Mesodermal cell (in vitro differentiated cells): ENCODE measurements at regions not wholly inside any gene's neighbourhood (a gene's known extent, or its start where the extent isn't known, plus 50 kb on each side); places are given as distances from the start of the nearest gene placed in this dataset.

Experiments
- H3K27ac ChIP-seq: 2 replicates; pipeline ENCODE4 v1.7.0; 2013; ENCODE audit warnings: mild to moderate bottlenecking, low read depth, low read length, moderate library complexity; ENCODE audit not compliant: severe bottlenecking
- H3K36me3 ChIP-seq: 2 replicates; pipeline ENCODE4 v1.7.1; 2013; ENCODE audit warnings: mild to moderate bottlenecking, low read length, moderate library complexity; ENCODE audit not compliant: control insufficient read depth, insufficient read depth
- H3K4me1 ChIP-seq: one replicate; pipeline ENCODE4 v1.7.1; 2013; ENCODE audit warnings: mild to moderate bottlenecking, low read length; ENCODE audit not compliant: insufficient read depth, control insufficient read depth, poor library complexity, severe bottlenecking
- H3K4me3 ChIP-seq: 2 replicates; pipeline ENCODE4 v1.7.0; 2013; ENCODE audit warnings: low read length, control low read depth, mild to moderate bottlenecking; ENCODE audit not compliant: insufficient read depth, poor library complexity, severe bottlenecking; ENCODE audit errors: extremely low read depth
- H3K9me3 ChIP-seq: 2 replicates; pipeline ENCODE4 v1.7.1; 2013; ENCODE audit warnings: mild to moderate bottlenecking, low read length, moderate library complexity; ENCODE audit not compliant: control insufficient read depth
- WGBS, 2 experiments: methylation state at CpG; one replicate each; pipeline ENCODE4 v1.1.5; 2013; ENCODE audit warnings: missing lambda C conversion rate in 2 of 2; ENCODE audit not compliant: insufficient coverage in 2 of 2; 5-methylcytosine and 5-hydroxymethylcytosine counted together

GRCh38 chr6:18920701-18921100 is 533.6 kb downstream of the RNF144B start:
- H3K9me3 ChIP-seq: no peaks in the 10 kb centered on the region
- H3K4me1 ChIP-seq: no peaks in the 10 kb centered on the region
- no peaks in the 10 kb centered on the region for H3K36me3 ChIP-seq
- 67% methylated on average over 1 of the region's 3 CpGs; no CpG with 5 or more reads in 1 of the 2 experiments for WGBS, 2 experiments
- H3K4me3 ChIP-seq: no peak overlapping the region
- H3K27ac ChIP-seq: no peak overlapping the region

- WGBS, 2 experiments: 95 to 96% methylated on average over 2 to 3 of the region's 4 CpGs
- H3K9me3 ChIP-seq: no peaks in the 10 kb centered on the region
- H3K4me1 ChIP-seq: no peaks in the 10 kb centered on the region
- H3K27ac ChIP-seq: no peak overlapping the region
- H3K4me3 ChIP-seq: no peak overlapping the region
- no peaks in the 10 kb centered on the region for H3K36me3 ChIP-seq
Observed at GRCh38 chr6:18931086-18931485, 543.9 kb downstream of the RNF144B start.

GRCh38 chr6:18958146-18958545 is 571.0 kb downstream of the RNF144B start:
- no peak overlapping the region for H3K27ac ChIP-seq
- no peaks in the 10 kb centered on the region for H3K36me3 ChIP-seq
- H3K4me3 ChIP-seq: no peak overlapping the region
- no peaks in the 10 kb centered on the region for H3K4me1 ChIP-seq
- WGBS, 2 experiments: no CpG with 5 or more reads among the region's 1 CpG
- no peaks in the 10 kb centered on the region for H3K9me3 ChIP-seq

GRCh38 chr6:18961566-18961965 is 574.4 kb downstream of the RNF144B start:
- H3K4me1 ChIP-seq: no peaks in the 10 kb centered on the region
- H3K4me3 ChIP-seq: no peak overlapping the region
- no peaks in the 10 kb centered on the region for H3K36me3 ChIP-seq
- no peaks in the 10 kb centered on the region for H3K9me3 ChIP-seq
- whole genome bisulfite sequencing, 2 experiments: 71 to 86% methylated on average over 1 to 2 of the region's 2 CpGs
- no peak overlapping the region for H3K27ac ChIP-seq

- Histone ChIP-seq H3K9me3 (no peaks in the 10 kb centered on the region), H3K4me1 (no peaks in the 10 kb centered on the region), H3K4me3 (no peak overlapping the region), H3K27ac (no peak overlapping the region), H3K36me3 (no peaks in the 10 kb centered on the region)
- WGBS, 2 experiments: 84 to 100% methylated on average over 2 to 3 of the region's 4 CpGs
Observed at GRCh38 chr6:18962361-18962905, 575.3 kb downstream of the RNF144B start.

GRCh38 chr6:18963439-18963838 is 576.3 kb downstream of the RNF144B start:
- H3K36me3 ChIP-seq: no peaks in the 10 kb centered on the region
- no peaks in the 10 kb centered on the region for H3K9me3 ChIP-seq
- H3K4me3 ChIP-seq: no peak overlapping the region
- no peaks in the 10 kb centered on the region for H3K4me1 ChIP-seq
- H3K27ac ChIP-seq: no peak overlapping the region
- 72% methylated on average over 2 of the region's 3 CpGs; no CpG with 5 or more reads in 1 of the 2 experiments for WGBS, 2 experiments

GRCh38 chr6:18973251-18973650 is 586.1 kb downstream of the RNF144B start:
- H3K4me1 ChIP-seq: no peaks in the 10 kb centered on the region
- H3K27ac ChIP-seq: no peak overlapping the region
- H3K36me3 ChIP-seq: no peaks in the 10 kb centered on the region
- 90 to 100% methylated on average over 1 to 2 of the region's 3 CpGs for WGBS, 2 experiments
- no peak overlapping the region for H3K4me3 ChIP-seq
- H3K9me3 ChIP-seq: no peaks in the 10 kb centered on the region

- Histone ChIP-seq H3K4me3 (no peak overlapping the region), H3K4me1 (no peaks in the 10 kb centered on the region)
- WGBS, 2 experiments: 100% methylated on average over 1 to 2 of the region's 2 CpGs
Observed at GRCh38 chr6:18976091-18976490, 588.9 kb downstream of the RNF144B start.

GRCh38 chr6:18976966-18977365 is 589.8 kb downstream of the RNF144B start:
- whole genome bisulfite sequencing, 2 experiments: no CpG with 5 or more reads among the region's 1 CpG
- Histone ChIP-seq H3K4me3 (no peak overlapping the region), H3K9me3 (no peaks in the 10 kb centered on the region), H3K27ac (no peak overlapping the region), H3K36me3 (no peaks in the 10 kb centered on the region), H3K4me1 (no peaks in the 10 kb centered on the region)

More at GRCh38 chr6:18976091-18976490, 588.9 kb downstream of the RNF144B start:
- Histone ChIP-seq H3K9me3 (no peaks in the 10 kb centered on the region), H3K36me3 (no peaks in the 10 kb centered on the region), H3K27ac (no peak overlapping the region)

- no peaks in the 10 kb centered on the region for H3K9me3 ChIP-seq
- H3K27ac ChIP-seq: peak overlapping the region; percentile 83
- H3K36me3 ChIP-seq: no peaks in the 10 kb centered on the region
- no CpG with 5 or more reads among the region's 3 CpGs for WGBS, 2 experiments
- no peaks in the 10 kb centered on the region for H3K4me1 ChIP-seq
- no peak overlapping the region for H3K4me3 ChIP-seq
Observed at GRCh38 chr6:18978337-18979128, 591.4 kb downstream of the RNF144B start.

GRCh38 chr6:18985061-18985460 is 597.9 kb downstream of the RNF144B start:
- Histone ChIP-seq H3K4me3 (no peak overlapping the region), H3K4me1 (no peaks in the 10 kb centered on the region), H3K27ac (no peak overlapping the region), H3K9me3 (no peaks in the 10 kb centered on the region), H3K36me3 (no peaks in the 10 kb centered on the region)
- 88 to 96% methylated on average over 4 to 7 of the region's 8 CpGs for WGBS, 2 experiments
